ENCODE measurements at regions not wholly inside any gene's neighbourhood (a gene's known extent, or its start where the extent isn't known, plus 50 kb on each side); places are given as distances from the start of the nearest gene placed in this dataset.

GRCh38 chr7:68671671-68672070, 926.6 kb upstream of the AUTS2 start:
- TF ChIP-seq CTCF (IDR thresholded peaks at IDR 0.05; ENCODE audit: insufficient read depth, low read depth, low read length): no peak
- TF ChIP-seq EZH2 (IDR thresholded peaks at IDR 0.05; ENCODE audit: insufficient read depth, low read length): no peak

Data from astrocyte (in vitro differentiated cells and primary cell).